ENCODE measurements at regions not wholly inside any gene's neighbourhood (a gene's known extent, or its start where the extent isn't known, plus 50 kb on each side); places are given as distances from the start of the nearest gene placed in this dataset.
"Not testable (repeated sequence)": the region's sequence is repeated elsewhere in the genome, so short reads cannot be mapped to it uniquely, and the experiment has no call there.

DNA sequence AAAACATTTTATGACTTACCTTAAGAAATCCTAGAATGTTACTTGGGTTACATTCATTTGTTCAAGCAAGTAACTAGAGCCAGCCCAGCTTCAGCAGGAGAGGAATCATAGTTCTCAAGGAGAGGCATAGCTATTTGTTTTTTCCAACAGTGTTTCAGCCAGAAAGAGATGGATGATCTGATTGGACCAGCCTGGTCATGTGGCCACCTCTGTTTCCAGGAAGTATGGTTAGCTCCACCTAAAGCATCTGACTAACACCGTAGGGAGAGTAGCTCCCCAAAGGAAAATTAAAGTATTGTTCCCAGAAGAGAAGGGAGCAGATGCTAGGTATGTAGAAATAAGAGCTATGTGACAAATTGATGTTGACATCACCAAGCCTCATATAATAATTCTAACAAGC is 417.1 kb downstream of the TAFA4 start:
- H3K27ac ChIP-seq, result no peak overlapping the region
- H3K9me3 ChIP-seq (replicated peaks in 1 of 3), result no peaks in the 10 kb centered on the region
- H3K36me3 ChIP-seq (replicated peaks in 1 of 2), result no peaks in the 10 kb centered on the region
- no peaks in the 10 kb centered on the region for H3K4me1 ChIP-seq (replicated peaks in 1 of 2)
- 44 to 58% (median 51%) methylated on average over 1 of the region's 1 CpG for WGBS, 4 donors
- intact Hi-C loops (cut with DNase I), result no loop called here
- no peak overlapping the region for H3K4me3 ChIP-seq
- no peak for DNase-seq
- no peak for TF ChIP-seq POLR2A (IDR thresholded peaks at IDR 0.05)
- TF ChIP-seq, protein P1, sequence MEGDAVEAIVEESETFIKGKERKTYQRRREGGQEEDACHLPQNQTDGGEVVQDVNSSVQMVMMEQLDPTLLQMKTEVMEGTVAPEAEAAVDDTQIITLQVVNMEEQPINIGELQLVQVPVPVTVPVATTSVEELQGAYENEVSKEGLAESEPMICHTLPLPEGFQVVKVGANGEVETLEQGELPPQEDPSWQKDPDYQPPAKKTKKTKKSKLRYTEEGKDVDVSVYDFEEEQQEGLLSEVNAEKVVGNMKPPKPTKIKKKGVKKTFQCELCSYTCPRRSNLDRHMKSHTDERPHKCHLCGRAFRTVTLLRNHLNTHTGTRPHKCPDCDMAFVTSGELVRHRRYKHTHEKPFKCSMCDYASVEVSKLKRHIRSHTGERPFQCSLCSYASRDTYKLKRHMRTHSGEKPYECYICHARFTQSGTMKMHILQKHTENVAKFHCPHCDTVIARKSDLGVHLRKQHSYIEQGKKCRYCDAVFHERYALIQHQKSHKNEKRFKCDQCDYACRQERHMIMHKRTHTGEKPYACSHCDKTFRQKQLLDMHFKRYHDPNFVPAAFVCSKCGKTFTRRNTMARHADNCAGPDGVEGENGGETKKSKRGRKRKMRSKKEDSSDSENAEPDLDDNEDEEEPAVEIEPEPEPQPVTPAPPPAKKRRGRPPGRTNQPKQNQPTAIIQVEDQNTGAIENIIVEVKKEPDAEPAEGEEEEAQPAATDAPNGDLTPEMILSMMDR (IDR thresholded peaks at IDR 0.05), result no peak
- no peaks in the 10 kb centered on the region for H3K27me3 ChIP-seq

GRCh38 chr3:68504201-68504600 is 428.1 kb downstream of the TAFA4 start:
- TF ChIP-seq POLR2A (IDR thresholded peaks at IDR 0.05), result no peak
- no peaks in the 10 kb centered on the region for H3K4me1 ChIP-seq (replicated peaks in 1 of 2)
- no peak for DNase-seq
- H3K4me3 ChIP-seq, result no peak overlapping the region
- no peaks in the 10 kb centered on the region for H3K36me3 ChIP-seq (replicated peaks in 1 of 2)
- no peak overlapping the region for H3K27ac ChIP-seq
- H3K9me3 ChIP-seq (replicated peaks in 1 of 3), result no peaks in the 10 kb centered on the region
- 6 to 52% (median 51%) methylated on average over 2 of the region's 2 CpGs for WGBS, 4 donors
- intact Hi-C loops (cut with DNase I), result no loop called here
- H3K27me3 ChIP-seq, result no peaks in the 10 kb centered on the region

DNA sequence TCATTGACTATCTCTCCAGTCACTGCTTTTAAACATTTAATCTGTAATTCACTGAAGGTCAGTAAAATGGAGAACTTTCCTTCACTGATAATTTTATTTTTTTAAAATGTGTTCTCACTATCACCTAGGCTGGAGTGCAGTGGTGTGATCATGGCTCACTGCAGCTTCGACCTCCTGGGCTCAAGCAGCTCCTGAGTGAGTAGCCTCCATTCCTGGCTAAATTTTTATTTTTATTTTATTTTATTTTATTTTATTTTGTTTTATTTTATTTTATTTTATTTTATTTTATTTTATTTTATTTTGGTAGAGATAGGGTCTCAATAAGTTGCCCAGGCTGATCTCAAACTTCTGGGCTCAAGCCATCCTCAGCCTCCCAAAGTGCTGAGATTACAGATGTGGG is 446.5 kb downstream of the TAFA4 start:
- WGBS, 4 donors, result 79 to 86% (median 83%) methylated on average over 1 of the region's 1 CpG
- H3K27ac ChIP-seq; H3K9me3 ChIP-seq (replicated peaks in 1 of 3); H3K36me3 ChIP-seq (replicated peaks in 1 of 2); H3K27me3 ChIP-seq; H3K4me1 ChIP-seq (replicated peaks in 1 of 2); H3K4me3 ChIP-seq; intact Hi-C loops (cut with DNase I); DNase-seq: not testable (repeated sequence)

GRCh38 chr3:68485051-68485450 is 447.3 kb downstream of the TAFA4 start:
- no peak overlapping the region for H3K4me3 ChIP-seq
- H3K4me1 ChIP-seq (replicated peaks in 1 of 2), result no peaks in the 10 kb centered on the region
- intact Hi-C loops (cut with DNase I), result no loop called here
- H3K27ac ChIP-seq, result no peak overlapping the region
- TF ChIP-seq POLR2A (IDR thresholded peaks at IDR 0.05), result no peak
- TF ChIP-seq, protein P1 (IDR thresholded peaks at IDR 0.05), result no peak
- H3K27me3 ChIP-seq, result no peaks in the 10 kb centered on the region
- DNase-seq, result no peak
- no peaks in the 10 kb centered on the region for H3K36me3 ChIP-seq (replicated peaks in 1 of 2)
- no peaks in the 10 kb centered on the region for H3K9me3 ChIP-seq (replicated peaks in 1 of 3)
- 53 to 75% (median 58%) methylated on average over 1 of the region's 1 CpG for WGBS, 4 donors

DNA sequence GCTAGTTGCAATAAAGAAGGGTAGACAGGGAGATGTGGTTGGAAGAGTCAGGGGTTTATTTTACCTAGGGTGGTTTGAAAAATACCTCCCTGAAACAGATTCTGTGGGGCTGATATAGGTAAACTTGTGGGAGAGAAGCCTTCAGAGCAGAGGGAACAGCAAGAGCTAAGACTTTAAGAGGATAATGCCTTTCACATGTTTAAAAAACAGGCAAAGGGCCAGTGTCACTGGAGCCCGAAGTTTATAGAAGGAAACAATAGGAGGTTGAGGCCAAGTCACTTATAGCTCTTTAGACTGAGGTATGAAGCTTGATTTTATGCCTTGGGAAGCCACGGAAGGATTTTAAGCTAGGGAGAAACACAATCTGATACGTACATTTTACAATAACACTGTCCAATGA is 448.7 kb downstream of the TAFA4 start:
- H3K27ac ChIP-seq, result no peak overlapping the region
- TF ChIP-seq, protein P1 (IDR thresholded peaks at IDR 0.05), result no peak
- no peak for TF ChIP-seq POLR2A (IDR thresholded peaks at IDR 0.05)
- no peaks in the 10 kb centered on the region for H3K9me3 ChIP-seq (replicated peaks in 1 of 3)
- H3K36me3 ChIP-seq (replicated peaks in 1 of 2), result no peaks in the 10 kb centered on the region
- WGBS, 4 donors, result 60 to 71% (median 69%) methylated on average over 3 of the region's 3 CpGs
- intact Hi-C loops (cut with DNase I), result no loop called here
- H3K4me3 ChIP-seq, result no peak overlapping the region
- H3K4me1 ChIP-seq (replicated peaks in 1 of 2), result no peaks in the 10 kb centered on the region
- no peak for DNase-seq
- H3K27me3 ChIP-seq, result no peaks in the 10 kb centered on the region
